ENCODE measurements at regions not wholly inside any gene's neighbourhood (a gene's known extent, or its start where the extent isn't known, plus 50 kb on each side); places are given as distances from the start of the nearest gene placed in this dataset.

DNA sequence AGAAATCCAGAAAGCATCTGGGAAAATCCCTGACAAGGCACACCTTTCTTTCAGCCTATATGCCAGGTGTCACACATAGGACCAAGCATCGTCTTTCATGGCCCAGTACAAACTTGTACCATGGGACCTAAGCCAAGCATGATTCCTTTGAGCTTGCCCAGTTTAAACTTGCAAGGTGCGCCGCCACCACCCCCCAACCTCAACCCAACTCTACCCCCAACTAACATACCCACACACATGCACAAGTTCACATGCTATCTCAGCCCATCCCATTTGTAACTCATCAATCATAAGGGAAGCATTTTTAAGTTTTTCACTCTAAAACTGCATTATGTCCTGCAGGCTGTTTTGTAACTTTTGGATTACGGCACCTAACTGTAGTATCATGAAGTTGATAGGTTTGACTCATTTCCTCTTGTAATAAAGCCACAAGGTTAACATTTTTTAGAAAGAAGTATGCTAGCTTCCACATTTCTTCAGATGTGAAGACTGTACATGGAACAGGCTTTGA lies 145.9 kb upstream of the FST start:
- DNase-seq: no peak

DNA sequence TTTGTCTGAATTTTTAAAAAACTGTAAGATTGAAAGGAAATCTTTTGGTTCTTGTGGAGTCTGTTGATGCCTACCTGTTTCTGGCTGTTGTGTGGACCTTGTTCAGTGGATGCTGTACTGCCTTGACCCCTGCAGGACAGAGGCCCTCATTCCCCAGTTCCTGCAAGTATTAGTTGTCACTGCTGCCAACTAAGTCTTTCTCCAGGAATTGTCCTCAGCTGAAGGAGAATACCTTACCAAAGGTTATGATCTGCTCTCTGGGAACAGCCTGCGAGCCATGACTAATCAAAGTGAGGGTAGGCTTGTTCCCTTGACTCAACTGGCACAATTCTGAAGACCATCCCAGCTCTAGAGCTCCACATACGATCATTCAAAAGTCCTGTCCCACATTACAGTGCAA lies 145.3 kb upstream of the FST start:
- DNase-seq: no peak

DNA sequence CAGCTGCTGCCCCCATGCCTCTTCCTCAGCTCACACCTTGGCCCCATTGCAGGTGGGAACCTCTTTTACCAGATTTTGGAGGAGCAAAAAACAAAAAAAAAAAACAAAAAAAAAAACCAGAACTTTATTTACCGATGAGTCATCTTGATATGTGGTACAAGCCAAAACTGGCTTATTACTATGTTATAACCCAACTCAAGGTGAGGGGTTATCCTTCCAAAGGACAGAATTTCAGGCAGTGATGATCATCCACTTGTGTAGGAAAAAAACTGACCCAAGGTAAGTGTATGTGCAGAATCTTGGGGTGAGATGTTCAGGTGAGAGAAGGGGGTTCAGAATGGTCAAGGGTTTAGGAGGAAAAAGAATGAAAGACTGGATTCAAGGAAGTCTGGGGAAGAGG lies 142.6 kb upstream of the FST start:
- no peak for DNase-seq

DNA sequence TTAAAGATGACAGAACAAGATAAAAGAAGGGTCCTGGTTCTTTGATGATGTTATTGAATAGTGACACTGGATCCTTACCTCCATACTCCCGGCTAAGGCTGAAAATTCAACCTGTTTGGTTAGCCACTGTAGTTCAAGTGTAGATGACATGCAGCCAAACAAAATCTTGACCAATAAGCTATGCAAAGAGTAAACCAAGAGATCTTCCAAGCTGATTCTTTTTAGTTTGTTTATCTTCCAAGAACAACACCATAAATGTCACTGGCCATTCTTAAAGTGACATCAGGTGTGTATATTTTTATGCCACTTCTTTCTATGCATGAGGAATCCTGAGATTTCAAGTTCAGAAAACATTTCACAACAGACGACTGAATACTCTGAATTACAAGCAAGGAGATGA lies 141.5 kb upstream of the FST start:
- no peak for DNase-seq

DNA sequence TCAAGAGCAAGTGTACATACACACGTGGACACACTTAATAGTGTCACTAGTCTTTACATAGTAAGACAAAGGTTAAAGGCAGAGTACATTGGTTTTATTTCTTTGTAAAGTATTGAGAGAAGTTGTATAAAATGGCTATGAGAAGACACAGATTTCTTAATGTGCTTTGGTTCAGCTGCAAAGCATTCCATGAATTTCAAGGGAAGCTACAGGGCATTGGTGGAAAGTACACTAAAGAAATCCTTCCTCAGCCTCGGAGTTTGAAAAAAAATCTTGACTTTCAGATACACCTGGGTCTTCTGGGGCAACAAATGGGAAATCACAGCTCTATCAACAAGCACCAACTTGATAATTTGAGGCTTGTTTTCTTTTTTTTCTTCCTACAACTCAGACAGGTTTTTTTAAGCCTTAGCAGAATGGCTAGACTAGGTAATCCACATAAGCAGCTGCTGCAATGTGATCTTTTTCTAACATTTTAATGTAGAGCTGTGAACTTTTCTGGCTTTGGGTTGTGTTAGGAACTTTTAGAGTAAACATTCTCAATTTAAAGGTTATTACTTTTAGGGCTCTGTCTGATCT lies 140.4 kb upstream of the FST start:
- DNase-seq: no peak

DNA sequence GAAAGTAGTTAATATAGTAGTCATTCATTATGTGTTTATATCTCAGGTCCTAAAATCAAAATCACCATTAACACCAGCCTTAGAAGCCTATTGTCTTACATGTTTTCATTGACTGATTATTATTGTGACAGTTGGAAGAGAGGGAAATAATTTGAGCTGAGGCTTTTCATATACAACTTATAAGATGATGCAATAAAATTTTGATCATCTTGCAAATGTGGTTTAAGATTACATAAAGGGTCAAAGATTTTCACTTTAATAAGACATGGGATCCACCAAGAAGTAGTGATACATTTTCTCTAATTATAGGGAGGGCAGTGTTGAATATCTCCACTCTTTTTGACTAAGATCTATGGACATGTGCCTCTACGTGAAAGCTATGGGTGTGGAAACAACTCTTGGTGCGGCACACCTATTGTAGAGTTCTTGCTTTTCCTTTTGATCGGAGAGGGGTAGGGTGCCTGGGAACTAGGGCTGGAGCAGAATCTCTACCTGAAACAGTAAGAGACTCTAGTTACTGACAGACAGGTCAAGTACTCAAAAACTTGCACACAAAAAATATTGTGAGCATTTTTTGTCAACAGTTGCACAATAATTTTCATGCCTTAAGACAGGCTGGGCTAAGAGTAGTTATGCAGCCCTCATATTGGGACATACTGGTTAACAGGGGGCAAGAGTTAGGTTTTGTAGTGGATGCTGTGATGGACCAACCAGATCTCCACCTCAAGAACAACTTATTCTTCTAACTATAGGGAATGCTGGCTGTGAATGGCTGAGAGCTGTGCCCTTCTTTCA lies 139.3 kb upstream of the FST start:
- DNase-seq: no peak

DNA sequence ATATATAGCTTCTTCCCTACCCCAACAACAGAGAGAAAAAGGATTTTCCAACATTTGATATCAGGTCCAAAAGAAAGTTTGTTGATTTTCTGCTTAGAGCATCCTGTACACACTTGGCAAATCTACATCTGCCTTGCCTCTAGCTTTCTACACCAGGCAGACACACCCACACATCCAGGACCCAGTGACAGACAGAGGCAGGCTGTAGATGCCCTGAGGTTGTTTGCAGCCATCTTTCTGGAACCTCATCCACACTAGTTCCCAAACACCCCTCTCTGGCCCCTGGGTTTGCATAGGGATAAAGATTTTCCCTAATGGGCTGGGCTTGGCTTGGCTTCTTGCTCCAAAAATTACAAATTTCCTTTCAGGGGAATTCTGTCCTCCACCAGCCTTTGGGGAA lies 138.2 kb upstream of the FST start:
- DNase-seq: no peak

DNA sequence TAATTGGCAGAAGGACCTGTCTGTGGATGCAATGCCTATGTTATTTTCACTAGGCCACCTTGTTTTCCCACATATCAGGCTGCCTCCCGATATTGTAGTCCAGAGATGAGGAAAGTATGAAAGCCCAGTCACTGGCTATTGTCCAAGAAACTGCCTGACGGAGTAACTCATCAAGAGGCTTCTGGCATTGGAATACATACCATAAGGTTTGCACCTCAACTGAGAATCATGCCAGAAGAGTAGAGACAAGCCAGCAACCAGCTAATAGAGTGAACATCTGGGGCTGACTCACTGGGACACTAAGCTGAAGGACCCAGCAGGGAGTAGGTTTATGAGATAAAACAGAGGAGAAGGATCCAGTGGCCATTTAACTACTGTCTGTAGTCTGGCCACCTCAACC lies 137.2 kb upstream of the FST start:
- no peak for DNase-seq

DNA sequence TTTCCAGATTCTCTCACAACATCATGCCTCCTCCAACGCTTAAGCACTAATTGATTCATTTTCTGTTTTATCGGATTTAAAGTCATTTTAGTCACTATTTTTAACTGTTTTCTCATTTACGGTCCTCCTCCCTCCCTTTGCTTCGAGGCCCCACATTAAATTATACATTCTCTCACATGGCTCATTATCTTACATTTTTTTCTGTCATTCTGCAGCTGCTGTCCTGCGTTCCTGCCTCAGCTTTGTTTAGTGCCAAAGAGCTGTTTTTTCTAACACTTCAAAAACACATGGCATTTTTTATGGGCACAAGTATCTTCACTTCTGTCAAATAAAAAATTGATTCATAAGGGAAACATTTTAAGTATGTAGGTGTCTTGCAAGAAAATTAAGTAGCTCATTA lies 130.1 kb upstream of the FST start:
- DNase-seq: no peak

DNA sequence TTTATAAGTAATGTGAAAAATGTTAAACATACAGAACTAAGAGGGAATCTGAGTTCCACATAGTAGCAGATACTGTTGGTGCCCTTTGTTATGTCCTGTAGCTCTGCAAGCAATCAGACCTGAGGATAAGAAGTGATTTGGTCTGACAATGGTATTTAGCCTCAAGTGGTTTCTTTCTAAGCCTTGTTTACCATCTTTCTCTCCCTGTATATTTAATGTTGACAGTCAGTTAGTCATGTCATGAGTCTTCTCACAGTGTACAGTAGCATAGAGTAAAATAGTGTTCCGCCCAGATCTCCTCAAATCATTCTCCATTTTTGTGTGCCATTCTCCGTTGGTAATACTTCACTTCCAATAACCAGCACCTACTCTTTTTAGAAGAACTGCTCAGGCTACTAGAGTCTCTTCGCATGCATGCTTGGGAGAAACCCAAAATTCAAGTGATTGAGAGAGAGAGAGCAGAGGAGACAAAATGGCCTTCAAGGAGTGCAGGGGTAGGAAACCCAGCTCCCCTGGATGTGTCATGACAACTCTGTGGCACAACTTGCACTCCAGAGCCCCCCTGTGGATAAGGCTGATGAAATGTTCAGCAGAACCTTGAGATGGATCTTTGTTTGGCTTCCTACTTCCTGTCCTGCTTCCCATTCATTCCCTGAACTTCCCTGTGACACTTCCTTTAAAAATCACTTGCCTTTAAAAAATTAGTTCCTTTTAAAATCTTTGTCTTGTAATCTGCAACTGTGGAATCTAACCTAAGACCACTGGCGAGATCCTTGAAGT lies 129.2 kb upstream of the FST start:
- no peak for DNase-seq

DNA sequence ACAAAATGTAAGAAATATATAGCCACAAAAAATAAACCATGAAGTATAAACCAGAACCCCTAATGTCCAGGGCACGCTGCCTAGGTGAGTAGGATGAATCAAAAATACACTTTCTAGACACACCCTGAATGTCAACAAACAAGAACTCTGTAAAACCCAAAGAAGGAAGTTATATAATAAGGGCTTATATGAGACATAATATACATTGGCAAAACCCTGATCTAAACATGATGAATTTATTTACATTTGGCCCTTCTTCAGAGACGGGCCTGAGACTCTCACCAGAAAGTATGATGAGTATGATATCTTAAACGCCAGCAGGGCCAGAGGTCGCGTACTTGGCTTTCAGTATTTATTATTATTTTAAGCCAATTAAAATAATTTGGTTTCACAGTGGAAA lies 125.1 kb upstream of the FST start:
- no peak for DNase-seq

DNA sequence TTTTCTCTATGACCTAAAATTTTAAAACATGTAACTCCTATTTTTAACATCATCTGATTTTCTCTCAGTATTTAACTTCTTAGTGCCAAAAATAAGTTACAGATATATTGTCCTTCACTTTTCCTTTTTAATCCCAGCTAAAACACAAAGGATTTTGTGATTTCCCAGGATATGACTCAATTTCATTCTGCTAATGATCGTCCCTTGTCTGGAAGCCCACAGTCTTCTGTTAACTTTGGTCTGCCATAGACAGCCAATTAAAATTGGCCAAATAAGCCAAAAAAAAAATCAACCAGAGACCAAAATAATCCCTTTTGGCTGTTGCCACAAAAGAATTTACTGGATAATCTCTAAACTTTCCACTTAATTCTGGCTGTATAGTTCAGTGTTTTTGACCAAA lies 124.5 kb upstream of the FST start:
- DNase-seq: no peak

DNA sequence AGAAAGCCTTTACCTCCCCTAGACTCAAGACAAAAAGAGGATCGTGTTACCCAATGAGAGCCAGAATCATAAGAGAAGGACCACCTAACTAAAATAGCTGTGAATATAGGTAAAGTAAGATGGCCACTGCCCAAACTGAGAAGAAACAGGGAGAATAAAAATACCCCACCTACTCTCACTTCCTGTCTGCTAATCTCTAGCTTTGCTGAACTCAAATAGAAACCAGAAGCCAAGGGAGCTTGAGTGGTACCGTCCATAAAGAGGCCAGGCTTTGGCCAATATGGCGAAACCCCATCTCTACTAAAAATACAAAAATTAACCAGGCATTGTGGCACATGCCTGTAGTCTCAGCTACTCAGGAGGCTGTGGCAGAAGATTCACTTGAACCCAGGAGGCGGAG lies 123.0 kb upstream of the FST start:
- no peak for DNase-seq

DNA sequence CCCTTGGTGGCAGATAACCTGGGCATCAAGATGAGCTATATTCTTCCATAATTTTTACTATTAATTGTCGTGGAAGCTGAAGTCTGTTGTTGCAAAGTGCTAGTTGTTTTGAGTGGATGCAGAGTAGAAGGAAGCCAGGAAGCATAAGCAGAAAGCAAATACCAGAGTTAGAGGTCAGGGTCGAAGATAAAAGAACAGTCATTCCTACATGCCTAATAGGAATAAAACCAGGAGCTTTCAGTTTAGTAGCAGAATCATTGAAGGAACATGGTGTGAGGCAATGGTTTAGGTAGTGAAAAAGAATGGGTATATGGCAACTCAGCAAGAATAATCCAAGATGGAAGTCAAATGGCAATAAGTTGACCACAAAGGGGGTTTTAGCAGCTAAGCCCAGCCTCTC lies 121.6 kb upstream of the FST start:
- no peak for DNase-seq

DNA sequence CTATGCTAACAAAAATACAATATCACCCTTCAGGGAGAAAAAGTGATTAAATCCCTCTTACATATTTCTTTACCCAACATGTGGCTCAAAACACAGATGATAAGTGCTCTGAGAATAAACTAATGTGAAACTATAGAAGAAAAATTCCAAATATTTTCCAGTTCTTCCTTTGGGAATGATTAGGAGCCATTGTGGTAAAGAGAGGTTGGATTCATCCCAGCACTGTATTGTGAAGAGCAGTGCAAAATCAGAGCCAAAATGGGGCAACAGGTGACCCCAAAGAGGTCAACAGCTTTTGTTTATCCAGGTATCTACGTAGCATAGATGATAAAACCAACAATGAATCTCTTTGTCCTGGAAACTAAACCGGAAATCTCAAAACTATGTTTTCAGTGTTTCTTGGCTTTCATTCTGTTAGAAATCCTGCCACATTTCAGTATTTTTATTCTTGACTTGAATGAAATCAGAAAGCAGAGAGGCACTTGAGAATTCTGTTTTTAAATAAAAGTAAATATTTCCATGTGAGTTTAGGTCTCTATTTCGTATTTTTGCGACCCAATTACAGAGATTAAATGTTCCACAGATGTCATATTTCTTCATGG lies 120.4 kb upstream of the FST start:
- no peak for DNase-seq

DNA sequence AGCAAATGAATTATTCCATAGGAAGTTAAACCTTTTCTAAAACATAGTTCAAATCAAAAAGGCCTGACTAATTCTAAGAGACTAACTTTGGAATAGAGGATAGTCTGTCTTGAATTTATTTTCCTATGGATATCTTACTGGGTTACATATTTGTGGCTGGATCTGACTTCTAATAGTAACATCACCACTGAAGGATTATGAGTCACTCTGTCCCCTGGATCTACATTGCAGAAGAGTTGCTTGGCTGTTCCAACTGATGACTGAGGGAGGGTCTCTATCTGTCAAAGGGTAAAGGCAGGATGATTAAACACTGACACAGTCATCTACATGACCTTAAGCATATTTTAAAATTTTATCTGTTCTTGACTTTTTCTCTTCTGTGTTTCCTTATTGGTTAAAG lies 119.6 kb upstream of the FST start:
- no peak for DNase-seq

DNA sequence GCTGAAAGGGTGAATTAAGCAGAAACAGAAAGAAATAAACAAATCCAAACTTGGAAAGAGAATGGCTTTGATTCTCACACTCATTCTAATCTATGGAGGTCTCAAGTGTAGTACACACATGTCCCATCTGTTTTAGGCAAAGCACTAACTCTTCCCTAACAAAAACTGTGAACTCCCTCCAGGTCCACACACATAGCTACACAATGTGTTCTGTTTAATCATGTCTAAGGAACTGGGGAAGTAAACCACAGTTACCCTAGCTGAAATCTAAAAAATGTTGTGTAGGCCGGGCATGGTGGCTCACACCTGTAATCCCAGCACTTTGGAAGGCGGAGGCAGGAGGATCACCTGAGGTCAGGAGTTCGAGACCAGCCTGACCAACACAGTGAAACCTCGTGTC lies 118.7 kb upstream of the FST start:
- no peak for DNase-seq

DNA sequence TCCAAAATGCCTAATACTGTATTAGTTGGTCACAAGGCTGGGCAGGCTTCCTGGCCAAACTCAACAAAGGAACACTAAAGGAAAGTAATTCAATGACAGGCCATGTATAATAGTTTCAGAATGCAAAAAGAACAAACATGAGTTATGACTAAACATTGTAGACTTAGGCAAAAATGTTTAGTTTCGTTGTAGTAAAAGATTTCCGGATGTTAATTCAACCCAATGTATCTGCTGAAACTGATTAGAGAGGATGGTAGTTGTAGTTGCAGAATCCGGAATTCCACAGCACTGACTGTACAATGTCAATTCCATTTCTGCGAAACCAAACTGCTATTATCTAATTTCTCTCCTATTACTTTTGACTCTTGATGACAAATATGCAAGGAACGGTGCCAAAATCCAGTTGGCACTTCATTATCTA lies 117.9 kb upstream of the FST start:
- DNase-seq: no peak

DNA sequence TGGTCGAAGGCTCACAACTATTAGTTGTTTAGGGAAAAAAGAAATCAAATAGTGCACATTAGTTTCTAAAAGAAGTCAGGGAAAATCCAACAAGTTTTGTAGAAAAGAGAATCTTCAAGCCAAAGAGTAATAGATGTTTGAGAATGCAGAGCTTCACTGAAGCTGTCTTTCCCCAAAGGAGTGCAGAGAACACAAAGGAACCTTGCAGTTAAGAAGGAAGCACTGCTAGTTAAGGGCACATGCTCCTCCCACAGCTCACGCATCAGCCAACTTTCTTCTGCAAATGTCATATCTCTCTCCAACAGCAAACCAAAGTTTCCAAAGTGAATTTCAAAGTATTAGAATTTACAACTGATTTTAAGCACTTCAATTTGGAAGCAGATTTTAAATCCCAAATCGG lies 116.4 kb upstream of the FST start:
- no peak for DNase-seq

DNA sequence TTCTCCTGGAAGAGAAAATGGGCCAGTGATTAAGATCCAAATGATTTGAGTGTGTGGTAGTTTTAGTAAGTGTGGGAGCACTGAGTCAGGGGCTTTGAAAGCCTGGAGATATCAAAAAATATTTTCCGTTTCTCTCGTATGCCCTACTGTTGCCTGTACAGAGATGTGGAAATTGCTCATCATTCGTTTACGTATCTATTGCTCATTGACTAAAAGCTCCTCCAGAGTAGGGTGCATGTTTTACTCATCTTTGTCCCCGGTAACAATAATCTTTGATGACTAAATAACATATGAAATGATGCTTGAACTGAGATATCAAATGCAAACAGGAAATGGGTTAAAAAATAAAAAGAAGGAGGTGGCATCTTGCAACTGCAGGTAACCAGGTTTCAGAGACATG lies 114.2 kb upstream of the FST start:
- no peak for DNase-seq

DNA sequence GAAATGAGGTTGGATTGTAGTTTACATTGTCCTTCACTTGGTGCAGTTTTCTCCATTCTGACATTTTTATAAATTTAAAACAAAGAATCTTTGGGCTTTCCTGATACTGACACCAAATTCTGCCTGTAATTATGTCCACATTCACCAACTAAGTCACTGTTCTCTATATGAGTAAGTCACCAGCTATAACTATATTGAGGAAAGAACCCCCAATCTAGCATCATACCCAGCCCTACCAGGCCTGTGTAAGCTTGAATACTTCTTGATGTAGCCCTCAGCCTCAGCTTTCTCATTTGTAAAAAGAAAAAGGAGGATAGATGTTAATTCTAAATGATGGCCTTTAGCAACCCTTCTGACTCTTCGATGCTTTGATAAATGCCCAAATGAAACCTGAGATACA lies 112.7 kb upstream of the FST start:
- DNase-seq: no peak

DNA sequence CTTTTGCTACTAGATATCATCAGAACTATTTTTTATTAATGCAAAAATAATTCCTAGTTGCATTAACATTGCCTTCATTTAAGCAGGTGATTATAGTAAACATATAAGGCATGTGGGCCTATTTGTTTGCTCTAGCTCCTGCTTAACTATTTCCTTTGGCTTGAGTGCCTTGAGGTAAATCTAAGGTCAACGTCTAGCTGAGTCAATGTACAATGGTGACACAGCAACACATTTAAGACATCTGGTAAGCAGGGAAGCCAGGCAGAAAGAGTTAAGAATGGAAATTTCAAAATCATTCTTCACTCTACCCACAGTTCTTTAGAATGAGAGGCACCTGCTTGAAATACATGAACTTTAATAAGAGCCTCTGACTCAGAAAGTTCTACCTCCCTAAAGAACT lies 111.9 kb upstream of the FST start:
- no peak for DNase-seq

DNA sequence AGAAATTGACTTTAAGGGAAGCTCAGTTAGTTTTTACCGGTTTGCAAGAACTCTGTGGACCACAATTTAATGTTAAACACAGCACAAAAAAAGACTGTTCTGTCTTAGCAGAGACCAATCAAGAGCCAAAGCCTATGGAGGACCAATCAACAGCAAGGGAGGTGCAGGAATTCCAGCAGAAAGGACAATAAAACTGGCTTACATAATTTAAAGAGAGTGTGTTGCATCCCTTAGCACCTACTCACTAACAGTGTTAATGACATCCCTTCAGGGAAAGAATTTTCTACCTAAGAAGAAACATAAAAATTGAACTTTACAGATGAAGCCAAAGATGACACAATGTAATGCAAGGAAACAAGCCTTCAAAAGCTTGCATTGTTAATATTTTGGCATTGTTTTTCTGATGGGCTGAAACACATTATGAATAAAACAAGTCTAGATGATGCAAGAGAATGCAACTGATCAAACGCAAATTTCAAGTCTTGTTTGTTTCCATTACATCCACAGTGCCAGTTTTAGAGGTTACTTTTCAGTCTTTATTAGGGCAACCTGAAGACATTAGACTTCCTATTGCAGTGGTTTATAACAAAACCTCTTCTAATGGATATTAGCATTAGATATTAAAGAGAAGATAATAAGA lies 111.3 kb upstream of the FST start:
- DNase-seq: no peak

Data from hippocampal formation (tissue), 2 donors.